HCT116 (cell line): ENCODE measurements at regions not wholly inside any gene's neighbourhood (a gene's known extent, or its start where the extent isn't known, plus 50 kb on each side); places are given as distances from the start of the nearest gene placed in this dataset.

ENCODE experiments used
- ATAC-seq: fragments of 200-7000 bp; cut with Tn5 transposase; 2 replicates; pipeline ENCODE4 v1.9.1; 2020; ENCODE audit warnings: mild to moderate bottlenecking, moderate library complexity
- BruUV-seq: library from RNA; stranded (reverse); fragments of 400-500 nt; replicated peaks from 2 replicates; lab custom pipeline; 2021; lab: Mats Ljungman, UMichigan
- CTCF ChIA-PET: fragments of 300-600 bp; sonication (Branson Sonifier 250); formaldehyde crosslinking; loops from one replicate; lab custom pipeline; 2021; ENCODE audit warnings: antibody characterized with exemption; lab: Charles Lee
- POLR2A ChIA-PET: fragments of 300-600, 350-600 bp; sonication (Branson Sonifier 250); formaldehyde crosslinking; loops from one replicate; lab custom pipeline; 2021; ENCODE audit warnings: antibody characterized with exemption; lab: Charles Lee
- RAD21 ChIA-PET, 2 experiments: fragments of 300-600 bp; sonication (Branson Sonifier 250); formaldehyde crosslinking; loops; one replicate each; lab custom pipeline; 2023; ENCODE audit warnings: low total read pairs in 2 of 2; ENCODE audit not compliant: uncharacterized antibody in 2 of 2, unreplicated experiment in 2 of 2, low non-redundant PET in 1 of 2; lab: Charles Lee
- DNase-seq: peaks from one replicate; pipeline ENCODE4 v3.0.0-alpha.2; 2010; ENCODE audit warnings: low read depth, low spot score
- H2AFZ ChIP-seq: fragments of 200-600 bp; shearing (Covaris generic), sonication (generic); 2 replicates; pipeline ENCODE4 v1.6.1; 2017; ENCODE audit warnings: low read depth, mixed run types, mixed read lengths, antibody characterized with exemption, low read length; ENCODE audit not compliant: poor library complexity, severe bottlenecking
- H3K27ac ChIP-seq: 2 replicates; pipeline ENCODE4 v1.5.1; 2012; ENCODE audit warnings: low read depth, low read length
- H3K27me3 ChIP-seq: fragments of 200-600 bp; sonication (generic); 2 replicates; pipeline ENCODE4 v1.6.1; 2016; ENCODE audit warnings: mixed run types, low read length, mixed read lengths; ENCODE audit not compliant: insufficient read depth
- H3K36me3 ChIP-seq, 2 experiments: fragments of 200-500 bp in 1 of 2; fragments of 200-600 bp in 1 of 2; sonication (Bioruptor generic) in 1 of 2; sonication (generic) in 1 of 2; 2 replicates each; pipeline versions ENCODE4 v1.5.1 to v1.6.1; 2014 to 2016; ENCODE audit warnings: low read length in 2 of 2, inconsistent platforms in 1 of 2, mixed read lengths in 1 of 2, mixed run types in 1 of 2; ENCODE audit not compliant: insufficient read depth in 2 of 2, control insufficient read depth in 1 of 2
- H3K4me1 ChIP-seq, 2 experiments: fragments of 200-600 bp in 1 of 2; sonication (generic) in 1 of 2; 2 replicates each; pipeline versions ENCODE4 v1.5.1 to v1.6.1; 2012 to 2017; ENCODE audit warnings: low read length in 2 of 2, inconsistent platforms in 1 of 2, mild to moderate bottlenecking in 1 of 2, mixed read lengths in 1 of 2, mixed run types in 1 of 2, moderate library complexity in 1 of 2; ENCODE audit not compliant: insufficient read depth in 2 of 2, control insufficient read depth in 1 of 2
- H3K4me2 ChIP-seq: fragments of 200-600 bp; sonication (generic); 2 replicates; pipeline ENCODE4 v1.6.1; 2017; ENCODE audit warnings: mixed run types, low read length, mixed read lengths
- H3K4me3 ChIP-seq, 2 experiments: fragments of 200-600 bp in 1 of 2; sonication (generic) in 1 of 2; replicated peaks in 1 of 2; 2 replicates each; pipeline ENCODE4 v1.5.1; 2011 to 2016; ENCODE audit warnings: low read length in 2 of 2, control low read depth in 1 of 2, low read depth in 1 of 2, mild to moderate bottlenecking in 1 of 2, mixed read lengths in 1 of 2, mixed run types in 1 of 2
- H3K79me2 ChIP-seq: fragments of 200-600 bp; sonication (generic); 2 replicates; pipeline ENCODE4 v1.6.1; 2017; ENCODE audit warnings: mild to moderate bottlenecking, mixed run types, low read length, moderate library complexity, mixed read lengths; ENCODE audit not compliant: insufficient read depth
- H3K9ac ChIP-seq: fragments of 200-600 bp; sonication (generic); 2 replicates; pipeline ENCODE4 v1.6.1; 2016; ENCODE audit warnings: low read length, mixed read lengths
- H3K9me2 ChIP-seq: fragments of 200-600 bp; sonication (generic), shearing (Covaris generic); 2 replicates; pipeline ENCODE4 v1.6.1; 2017; ENCODE audit warnings: mixed run types, mild to moderate bottlenecking, moderate library complexity; ENCODE audit not compliant: insufficient read depth
- H3K9me3 ChIP-seq, 2 experiments: fragments of 200-500 bp in 1 of 2; fragments of 200-600 bp in 1 of 2; sonication (Bioruptor generic) in 1 of 2; sonication (generic) in 1 of 2; 2 replicates each; pipeline ENCODE4 v1.6.1; 2014 to 2017; ENCODE audit warnings: low read length in 2 of 2, mixed read lengths in 2 of 2, inconsistent platforms in 1 of 2, low read depth in 1 of 2, mild to moderate bottlenecking in 1 of 2, mixed run types in 1 of 2, moderate library complexity in 1 of 2; ENCODE audit not compliant: control insufficient read depth in 1 of 2, insufficient read depth in 1 of 2
- H4K20me1 ChIP-seq: fragments of 200-600 bp; sonication (generic), shearing (Covaris generic); 2 replicates; pipeline ENCODE4 v1.6.1; 2017; ENCODE audit warnings: mixed run types, mild to moderate bottlenecking, moderate library complexity; ENCODE audit not compliant: insufficient read depth
- CBX3 ChIP-seq: IDR thresholded peaks from 2 replicates; pipeline ENCODE4 v1.6.1; 2012; ENCODE audit warnings: low read depth
- EZH2 ChIP-seq: fragments of 200-600 bp; sonication (generic); IDR thresholded peaks from 2 replicates; pipeline ENCODE4 v1.6.1; 2017; ENCODE audit warnings: antibody characterized with exemption, mixed run types
- FOSL1 ChIP-seq: IDR thresholded peaks from 2 replicates; pipeline ENCODE4 v1.6.1; 2012; ENCODE audit warnings: low read depth
- JUND ChIP-seq: IDR thresholded peaks from 2 replicates; pipeline ENCODE4 v1.6.1; 2012
- POLR2AphosphoS5 ChIP-seq: IDR thresholded peaks from 2 replicates; pipeline ENCODE4 v1.6.1; 2011; ENCODE audit warnings: mild to moderate bottlenecking, low read depth, low read length, moderate library complexity
- RAD21 ChIP-seq: IDR thresholded peaks from 2 replicates; pipeline ENCODE4 v1.6.1; 2012; ENCODE audit warnings: low read depth, mild to moderate bottlenecking
- YY1 ChIP-seq: IDR thresholded peaks from 2 replicates; pipeline ENCODE4 v1.6.1; 2011; ENCODE audit warnings: low read length, low read depth, moderate library complexity, mild to moderate bottlenecking; ENCODE audit not compliant: insufficient replicate concordance; ENCODE audit errors: extremely low read depth
- ZFX ChIP-seq: fragments of 450-650 bp; IDR thresholded peaks from 2 replicates; pipeline ENCODE4 v1.6.1; 2017
- ZNF274 ChIP-seq: fragments of 200-500 bp; sonication (Bioruptor generic); IDR thresholded peaks from 2 replicates; pipeline ENCODE4 v1.6.1; 2014; ENCODE audit warnings: mild to moderate bottlenecking, low read depth, low read length, inconsistent platforms
- intact Hi-C: fragments of 100-400 bp; cut with micrococcal nuclease; formaldehyde crosslinking; loops from 2 replicates; pipeline ENCODE4 v1.10.0; 2022
- TF ChIP-seq, protein P1 (sequence below): IDR thresholded peaks from 2 replicates; pipeline ENCODE4 v1.6.1; 2012
- TF ChIP-seq, protein P2 (sequence below): IDR thresholded peaks from 2 replicates; pipeline ENCODE4 v1.6.1; 2011; ENCODE audit warnings: mild to moderate bottlenecking, low read length, moderate library complexity; ENCODE audit not compliant: insufficient replicate concordance; ENCODE audit errors: extremely low read depth

- TF ChIP-seq JUND (no peak), RAD21 (no peak), EZH2 (no peak), ZNF274 (no peak), ZFX (no peak), FOSL1 (no peak)
- TF ChIP-seq, protein P1, sequence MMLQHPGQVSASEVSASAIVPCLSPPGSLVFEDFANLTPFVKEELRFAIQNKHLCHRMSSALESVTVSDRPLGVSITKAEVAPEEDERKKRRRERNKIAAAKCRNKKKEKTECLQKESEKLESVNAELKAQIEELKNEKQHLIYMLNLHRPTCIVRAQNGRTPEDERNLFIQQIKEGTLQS = no peak
Observed at GRCh38 chr12:126719912-126720705, 1546.9 kb upstream of the TMEM132C start (continued).

- no peaks in the 10 kb centered on the region for H4K20me1 ChIP-seq
- H3K27ac ChIP-seq = no peak overlapping the region
- H3K79me2 ChIP-seq = no peaks in the 10 kb centered on the region
- no peaks in the 10 kb centered on the region for H3K36me3 ChIP-seq
- ChIA-PET POLR2A (no interaction called here), CTCF (no interaction called here), RAD21 (no interaction called here)
- no peak overlapping the region for H3K4me2 ChIP-seq
- DNase-seq = no peak
- no peak overlapping the region for H2AFZ ChIP-seq
- H3K27me3 ChIP-seq = no peaks in the 10 kb centered on the region
- H3K9me3 ChIP-seq = no peaks in the 10 kb centered on the region
- no peaks in the 10 kb centered on the region for H3K4me1 ChIP-seq
- ATAC-seq = no peak
- H3K9ac ChIP-seq = no peak overlapping the region
- no peak overlapping the region for H3K4me3 ChIP-seq
- intact Hi-C loops = no loop called here
- no peaks in the 10 kb centered on the region for H3K9me2 ChIP-seq
- TF ChIP-seq FOSL1 (no peak), POLR2AphosphoS5 (no peak), ZFX (no peak), YY1 (no peak), RAD21 (no peak), CBX3 (no peak)
- TF ChIP-seq, protein P2, sequence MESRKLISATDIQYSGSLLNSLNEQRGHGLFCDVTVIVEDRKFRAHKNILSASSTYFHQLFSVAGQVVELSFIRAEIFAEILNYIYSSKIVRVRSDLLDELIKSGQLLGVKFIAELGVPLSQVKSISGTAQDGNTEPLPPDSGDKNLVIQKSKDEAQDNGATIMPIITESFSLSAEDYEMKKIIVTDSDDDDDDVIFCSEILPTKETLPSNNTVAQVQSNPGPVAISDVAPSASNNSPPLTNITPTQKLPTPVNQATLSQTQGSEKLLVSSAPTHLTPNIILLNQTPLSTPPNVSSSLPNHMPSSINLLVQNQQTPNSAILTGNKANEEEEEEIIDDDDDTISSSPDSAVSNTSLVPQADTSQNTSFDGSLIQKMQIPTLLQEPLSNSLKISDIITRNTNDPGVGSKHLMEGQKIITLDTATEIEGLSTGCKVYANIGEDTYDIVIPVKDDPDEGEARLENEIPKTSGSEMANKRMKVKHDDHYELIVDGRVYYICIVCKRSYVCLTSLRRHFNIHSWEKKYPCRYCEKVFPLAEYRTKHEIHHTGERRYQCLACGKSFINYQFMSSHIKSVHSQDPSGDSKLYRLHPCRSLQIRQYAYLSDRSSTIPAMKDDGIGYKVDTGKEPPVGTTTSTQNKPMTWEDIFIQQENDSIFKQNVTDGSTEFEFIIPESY = no peak
- BruUV-seq = no TSS peak
Observed at GRCh38 chr12:126726481-126727217, 1540.3 kb upstream of the TMEM132C start.
